HEK293 (cell line): ENCODE measurements at regions not wholly inside any gene's neighbourhood (a gene's known extent, or its start where the extent isn't known, plus 50 kb on each side); places are given as distances from the start of the nearest gene placed in this dataset.

Experiments used
- CTCF ChIA-PET: fragments of 350-600 bp; formaldehyde crosslinking; extraction: SDS; loops from one replicate; lab custom pipeline; 2021; ENCODE audit warnings: antibody characterized with exemption; lab: Yijun Ruan, JAX
- POLR2A ChIA-PET: fragments of 300-600 bp; formaldehyde crosslinking; extraction: SDS; loops from one replicate; lab custom pipeline; 2020; ENCODE audit warnings: antibody characterized with exemption, inconsistent platforms; lab: Yijun Ruan, JAX
- H3K27ac ChIP-seq: fragments of 200-500 bp; sonication (Bioruptor generic); 2 replicates; pipeline ENCODE4 v1.5.1; 2014; ENCODE audit warnings: low read depth, low read length, control low read depth, inconsistent platforms; ENCODE audit errors: extremely low read depth
- H3K36me3 ChIP-seq, 2 experiments: fragments of 200-500 bp in 1 of 2; sonication (Bioruptor generic) in 1 of 2; 1 replicate in 1 of 2; 2 replicates in 1 of 2; pipeline ENCODE4 v1.5.1; 2014 to 2017; ENCODE audit warnings: inconsistent platforms in 2 of 2, low read length in 2 of 2; ENCODE audit not compliant: control insufficient read depth in 2 of 2, insufficient read depth in 1 of 2
- H3K4me1 ChIP-seq: fragments of 200-500 bp; sonication (Bioruptor generic); 2 replicates; pipeline ENCODE4 v1.5.1; 2014; ENCODE audit warnings: mild to moderate bottlenecking, low read length, inconsistent platforms; ENCODE audit not compliant: control insufficient read depth, insufficient read depth
- H3K4me3 ChIP-seq: 2 replicates; pipeline ENCODE4 v1.5.1; 2011; ENCODE audit warnings: low read depth, mild to moderate bottlenecking, control low read depth, low read length, moderate library complexity
- H3K9me3 ChIP-seq: fragments of 200-500 bp; sonication (Bioruptor generic); 2 replicates; pipeline ENCODE4 v1.5.1; 2014; ENCODE audit warnings: low read depth, low read length, inconsistent platforms; ENCODE audit not compliant: control insufficient read depth, insufficient read depth
- EGR2 ChIP-seq: fragments of 450-650 bp; formaldehyde crosslinking; IDR thresholded peaks from 2 replicates; pipeline ENCODE4 v1.5.1; 2016; ENCODE audit warnings: low read depth, missing biosample characterization, missing genetic modification characterization
- MYNN ChIP-seq: fragments of 450-650 bp; formaldehyde crosslinking; IDR thresholded peaks from 2 replicates; pipeline ENCODE4 v1.5.1; 2016; ENCODE audit warnings: missing biosample characterization, missing genetic modification characterization, borderline replicate concordance
- ZEB2 ChIP-seq: fragments of 450-650 bp; formaldehyde crosslinking; IDR thresholded peaks from 2 replicates; pipeline ENCODE4 v1.5.1; 2016; ENCODE audit warnings: missing biosample characterization, missing genetic modification characterization
- ZFP37 ChIP-seq: fragments of 450-650 bp; formaldehyde crosslinking; IDR thresholded peaks from 2 replicates; pipeline ENCODE4 v1.5.1; 2016; ENCODE audit warnings: missing biosample characterization, missing genetic modification characterization
- ZIC2 ChIP-seq: fragments of 450-650 bp; formaldehyde crosslinking; IDR thresholded peaks from 2 replicates; pipeline ENCODE4 v1.5.1; 2016; ENCODE audit warnings: missing biosample characterization, missing genetic modification characterization
- ZNF274 ChIP-seq, 2 experiments: fragments of 200-500 bp in 1 of 2; fragments of 450-650 bp in 1 of 2; sonication (Bioruptor generic) in 1 of 2; formaldehyde crosslinking in 1 of 2; IDR thresholded peaks; 2 replicates each; pipeline versions ENCODE4 v1.5.1 to v1.6.1; 2014 to 2016; ENCODE audit warnings: borderline replicate concordance in 1 of 2, inconsistent platforms in 1 of 2, low read length in 1 of 2, missing biosample characterization in 1 of 2, missing genetic modification characterization in 1 of 2
- ZNF394 ChIP-seq: fragments of 450-650 bp; formaldehyde crosslinking; IDR thresholded peaks from 2 replicates; pipeline ENCODE4 v1.5.1; 2016; ENCODE audit warnings: missing biosample characterization, missing genetic modification characterization, mild to moderate bottlenecking, moderate library complexity, borderline replicate concordance
- ZNF426 ChIP-seq: fragments of 450-650 bp; formaldehyde crosslinking; IDR thresholded peaks from 2 replicates; pipeline ENCODE4 v1.5.1; 2017; ENCODE audit warnings: missing biosample characterization, missing genetic modification characterization, mild to moderate bottlenecking, inconsistent platforms, moderate library complexity
- ZNF510 ChIP-seq: fragments of 450-650 bp; formaldehyde crosslinking; IDR thresholded peaks from 2 replicates; pipeline ENCODE4 v1.5.1; 2018; ENCODE audit warnings: mild to moderate bottlenecking, missing genetic modification characterization, missing biosample characterization; ENCODE audit not compliant: insufficient replicate concordance
- ZNF514 ChIP-seq: fragments of 450-650 bp; formaldehyde crosslinking; IDR thresholded peaks from 2 replicates; pipeline ENCODE4 v1.5.1; 2016; ENCODE audit warnings: missing biosample characterization, missing genetic modification characterization
- ZNF555 ChIP-seq: fragments of 450-650 bp; formaldehyde crosslinking; conservative IDR thresholded peaks from 2 replicates; pipeline ENCODE4 v1.5.1; 2017; ENCODE audit warnings: missing biosample characterization, mild to moderate bottlenecking, missing genetic modification characterization, inconsistent platforms
- ZNF571 ChIP-seq: fragments of 450-650 bp; formaldehyde crosslinking; IDR thresholded peaks from 2 replicates; pipeline ENCODE4 v1.5.0; 2017; ENCODE audit warnings: missing biosample characterization, missing genetic modification characterization
- ZNF600 ChIP-seq: fragments of 450-650 bp; formaldehyde crosslinking; IDR thresholded peaks from 2 replicates; pipeline ENCODE4 v1.5.1; 2016; ENCODE audit warnings: missing biosample characterization, missing genetic modification characterization
- ZNF660 ChIP-seq: fragments of 450-650 bp; IDR thresholded peaks from 2 replicates; pipeline ENCODE4 v1.5.1; 2018; ENCODE audit warnings: missing biosample characterization, mild to moderate bottlenecking, missing genetic modification characterization
- ZSCAN30 ChIP-seq: fragments of 450-650 bp; IDR thresholded peaks from 2 replicates; pipeline ENCODE4 v1.5.1; 2018; ENCODE audit warnings: missing biosample characterization, mild to moderate bottlenecking, missing genetic modification characterization, moderate library complexity
- TF ChIP-seq, protein P1 (sequence below): IDR thresholded peaks from 2 replicates; pipeline ENCODE4 v1.6.1; 2011; ENCODE audit warnings: mild to moderate bottlenecking, low read depth, low read length, borderline replicate concordance
- TF ChIP-seq, protein P2 (sequence below): fragments of 450-650 bp; IDR thresholded peaks from 2 replicates; pipeline ENCODE4 v1.5.1; 2018; ENCODE audit warnings: missing biosample characterization, missing genetic modification characterization

DNA sequence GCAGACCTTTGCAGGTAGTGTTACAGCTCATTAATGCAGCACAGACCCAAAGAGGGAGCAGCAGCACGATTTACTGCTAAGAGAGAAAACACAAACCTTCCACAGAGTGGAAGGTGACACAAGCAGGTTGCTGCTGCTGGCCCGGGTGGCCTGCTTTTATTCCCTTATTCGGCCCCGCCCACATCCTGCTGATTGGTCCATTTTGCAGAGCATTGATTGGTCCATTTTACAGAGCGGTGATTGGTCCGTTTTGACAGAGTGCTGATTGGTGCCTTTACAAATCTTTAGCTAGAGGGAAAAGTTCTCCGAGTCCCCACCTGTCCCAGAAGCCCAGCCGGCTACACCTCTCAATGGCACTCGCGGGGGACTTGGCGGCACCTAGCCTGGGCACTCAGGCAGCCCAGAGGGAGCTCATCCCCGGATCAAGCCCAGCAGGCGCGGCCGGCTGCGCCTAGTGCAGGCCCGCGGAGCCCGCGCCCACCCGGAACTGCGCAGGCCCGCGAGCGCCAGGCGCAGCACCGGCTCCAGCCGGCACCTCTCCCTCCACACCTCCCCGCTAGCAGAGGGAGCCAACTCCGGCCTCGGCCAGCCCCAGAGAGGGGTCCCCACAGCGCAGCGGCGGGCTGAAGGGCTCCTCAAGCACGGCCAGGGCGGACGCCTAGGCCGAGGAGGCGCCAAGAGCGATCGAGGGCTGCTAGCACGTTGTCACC, 825.6 kb upstream of the HS6ST1 start:
- no peak overlapping the region for H3K4me3 ChIP-seq
- ChIA-PET POLR2A (no interaction called here), CTCF (no interaction called here)
- no peaks in the 10 kb centered on the region for H3K4me1 ChIP-seq
- no peak overlapping the region for H3K27ac ChIP-seq
- no peaks in the 10 kb centered on the region for H3K9me3 ChIP-seq
- H3K36me3 ChIP-seq: no peaks in the 10 kb centered on the region
- TF ChIP-seq, protein P1, sequence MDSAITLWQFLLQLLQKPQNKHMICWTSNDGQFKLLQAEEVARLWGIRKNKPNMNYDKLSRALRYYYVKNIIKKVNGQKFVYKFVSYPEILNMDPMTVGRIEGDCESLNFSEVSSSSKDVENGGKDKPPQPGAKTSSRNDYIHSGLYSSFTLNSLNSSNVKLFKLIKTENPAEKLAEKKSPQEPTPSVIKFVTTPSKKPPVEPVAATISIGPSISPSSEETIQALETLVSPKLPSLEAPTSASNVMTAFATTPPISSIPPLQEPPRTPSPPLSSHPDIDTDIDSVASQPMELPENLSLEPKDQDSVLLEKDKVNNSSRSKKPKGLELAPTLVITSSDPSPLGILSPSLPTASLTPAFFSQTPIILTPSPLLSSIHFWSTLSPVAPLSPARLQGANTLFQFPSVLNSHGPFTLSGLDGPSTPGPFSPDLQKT: no peak
- TF ChIP-seq ZNF555 (tag by site-specific recombination) (no peak), ZNF274 (IDR thresholded peaks at IDR 0.05; ENCODE audit: low read length) (no peak), ZNF274 (tag by site-specific recombination; IDR thresholded peaks at IDR 0.05; ENCODE audit: borderline replicate concordance) (no peak), EGR2 (tag by site-specific recombination) (no peak), ZNF571 (no peak), MYNN (tag by site-specific recombination) (no peak), ZFP37 (tag by site-specific recombination) (no peak), ZNF660 (no peak), ZNF394 (tag by site-specific recombination) (no peak), ZIC2 (no peak), ZEB2 (no peak), ZNF426 (no peak)
- TF ChIP-seq, protein P2, sequence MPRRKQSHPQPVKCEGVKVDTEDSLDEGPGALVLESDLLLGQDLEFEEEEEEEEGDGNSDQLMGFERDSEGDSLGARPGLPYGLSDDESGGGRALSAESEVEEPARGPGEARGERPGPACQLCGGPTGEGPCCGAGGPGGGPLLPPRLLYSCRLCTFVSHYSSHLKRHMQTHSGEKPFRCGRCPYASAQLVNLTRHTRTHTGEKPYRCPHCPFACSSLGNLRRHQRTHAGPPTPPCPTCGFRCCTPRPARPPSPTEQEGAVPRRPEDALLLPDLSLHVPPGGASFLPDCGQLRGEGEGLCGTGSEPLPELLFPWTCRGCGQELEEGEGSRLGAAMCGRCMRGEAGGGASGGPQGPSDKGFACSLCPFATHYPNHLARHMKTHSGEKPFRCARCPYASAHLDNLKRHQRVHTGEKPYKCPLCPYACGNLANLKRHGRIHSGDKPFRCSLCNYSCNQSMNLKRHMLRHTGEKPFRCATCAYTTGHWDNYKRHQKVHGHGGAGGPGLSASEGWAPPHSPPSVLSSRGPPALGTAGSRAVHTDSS (tag by site-specific recombination): no peak

DNA sequence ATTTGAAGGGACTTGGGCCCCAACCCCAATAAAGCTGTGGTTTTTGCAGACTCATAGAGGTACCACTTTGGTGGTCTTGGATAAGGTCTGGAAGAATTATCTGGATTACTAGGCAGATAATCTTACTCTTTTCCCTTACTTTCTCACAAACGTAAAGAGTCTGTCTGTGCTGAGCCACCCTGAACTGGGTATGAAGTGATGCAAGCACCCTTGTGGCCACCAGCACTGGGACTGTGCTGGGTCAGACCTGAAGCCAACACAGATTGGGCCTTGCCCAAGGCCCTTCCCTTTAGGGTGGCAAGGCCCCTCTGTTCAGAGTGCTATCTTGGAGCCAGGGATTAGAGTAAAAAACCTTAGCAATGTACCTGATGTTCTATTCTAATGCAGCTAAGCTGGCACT, 827.0 kb upstream of the RAB6C start:
- ChIA-PET CTCF (no interaction called here), POLR2A (no interaction called here)
- TF ChIP-seq ZNF514 (tag by site-specific recombination) (no peak), ZNF600 (tag by site-specific recombination) (no peak), ZNF510 (no peak), ZSCAN30 (tag by site-specific recombination) (no peak)
- H3K9me3 ChIP-seq: no peaks in the 10 kb centered on the region
- no peaks in the 10 kb centered on the region for H3K36me3 ChIP-seq
- H3K4me3 ChIP-seq: no peak overlapping the region
- H3K27ac ChIP-seq: no peak overlapping the region
- H3K4me1 ChIP-seq: no peaks in the 10 kb centered on the region

DNA sequence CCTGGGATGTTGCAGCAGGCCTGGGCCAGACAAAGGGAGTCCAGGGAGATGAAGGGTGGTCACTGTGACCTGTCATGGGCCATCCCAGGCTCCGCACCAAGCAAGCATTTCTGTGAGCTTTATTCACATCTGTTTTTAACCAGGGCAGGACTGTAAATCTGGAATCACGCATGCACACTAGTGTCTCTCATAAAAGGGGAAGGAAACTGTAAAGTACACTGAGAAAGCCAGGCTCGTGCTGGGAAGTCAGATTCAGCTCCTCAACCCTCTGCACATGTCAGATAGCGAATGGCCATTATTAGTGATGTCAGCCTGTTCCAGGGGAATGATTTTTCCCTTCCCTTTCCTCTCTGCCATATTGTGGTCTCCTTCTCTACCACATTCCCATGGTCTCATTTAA, 818.6 kb upstream of the RAB6C start:
- ChIA-PET CTCF (no interaction called here), POLR2A (no interaction called here)
- H3K9me3 ChIP-seq: no peaks in the 10 kb centered on the region

More for the DNA sequence above, 818.6 kb upstream of the RAB6C start:
- no peak overlapping the region for H3K4me3 ChIP-seq
- no peak overlapping the region for H3K27ac ChIP-seq
- H3K4me1 ChIP-seq: no peaks in the 10 kb centered on the region
- TF ChIP-seq ZEB2: no peak
- no peaks in the 10 kb centered on the region for H3K36me3 ChIP-seq
